HepG2 (cell line): ENCODE measurements at regions not wholly inside any gene's neighbourhood (a gene's known extent, or its start where the extent isn't known, plus 50 kb on each side); places are given as distances from the start of the nearest gene placed in this dataset.

Experiments
- ATAC-seq: fragments of 200-7000 bp; cut with Tn5 transposase; 3 replicates; pipeline ENCODE4 v1.9.1; 2020; ENCODE audit warnings: mild to moderate bottlenecking, moderate library complexity
- BruUV-seq: library from RNA; stranded (reverse); fragments of 400-500 nt; replicated peaks from 2 replicates; lab custom pipeline; 2021; lab: Mats Ljungman, UMichigan
- CTCF ChIA-PET: fragments of 300-600 bp; formaldehyde crosslinking; extraction: SDS; loops from one replicate; lab custom pipeline; 2021; ENCODE audit warnings: low total read pairs, inconsistent platforms, low intra/inter-chr PET ratio; lab: Yijun Ruan, JAX
- POLR2A ChIA-PET: fragments of 350-600 bp; sonication (Branson Sonifier 250); formaldehyde crosslinking; loops from one replicate; lab custom pipeline; 2020; ENCODE audit warnings: antibody characterized with exemption, inconsistent platforms; lab: Yijun Ruan, JAX
- DNase-seq: peaks from one replicate; pipeline ENCODE4 v3.0.0-alpha.2; 2015; ENCODE audit warnings: low spot score
- FAIRE-seq: peaks from 3 replicates; lab custom pipeline; 2011; peaks lifted over from hg19 to GRCh38; lab: Jason Lieb, UNC
- H2AFZ ChIP-seq: one replicate; pipeline ENCODE4 v1.6.1; 2011; ENCODE audit warnings: low read length, inconsistent platforms
- H3K27ac ChIP-seq: fragments of 300-600 bp; 3 replicates; pipeline ENCODE4 v1.8.0; 2011; ENCODE audit warnings: mixed run types, mild to moderate bottlenecking, mixed read lengths, low read length, inconsistent platforms; ENCODE audit not compliant: insufficient read depth; ENCODE audit errors: extremely low read length
- H3K27me3 ChIP-seq, 2 experiments: fragments of 200-600 bp in 1 of 2; 2 replicates in 1 of 2; 3 replicates in 1 of 2; pipeline versions ENCODE4 v1.6.0 to v1.8.0; 2011; ENCODE audit warnings: low read length in 2 of 2, mild to moderate bottlenecking in 2 of 2, moderate library complexity in 2 of 2, inconsistent platforms in 1 of 2; ENCODE audit not compliant: insufficient read depth in 2 of 2, control insufficient read depth in 1 of 2
- H3K36me3 ChIP-seq, 2 experiments: fragments of 200-600 bp in 1 of 2; replicated peaks in 1 of 2; 2 replicates in 1 of 2; 3 replicates in 1 of 2; pipeline versions ENCODE4 v1.5.1 to v1.8.0; 2011; ENCODE audit warnings: low read length in 2 of 2, inconsistent platforms in 1 of 2; ENCODE audit not compliant: insufficient read depth in 2 of 2, control insufficient read depth in 1 of 2
- H3K4me1 ChIP-seq: 2 replicates; pipeline ENCODE4 v1.5.1; 2012; ENCODE audit warnings: low read length, inconsistent platforms; ENCODE audit not compliant: insufficient read depth
- H3K4me2 ChIP-seq: 2 replicates; pipeline ENCODE4 v1.6.0; 2011; ENCODE audit warnings: low read depth, low read length, inconsistent platforms
- H3K4me3 ChIP-seq, 3 experiments: fragments of 200-600 bp in 1 of 3; sonication (generic), shearing (Covaris generic) in 1 of 3; replicated peaks in 1 of 3; 2 replicates each; pipeline ENCODE4 v1.5.1; 2011 to 2016; ENCODE audit warnings: low read length in 3 of 3, inconsistent platforms in 2 of 3, low read depth in 2 of 3, mild to moderate bottlenecking in 2 of 3, control low read depth in 1 of 3, mixed read lengths in 1 of 3; ENCODE audit not compliant: insufficient read depth in 1 of 3
- H3K79me2 ChIP-seq: one replicate; pipeline ENCODE4 v1.6.1; 2011; ENCODE audit warnings: low read length, inconsistent platforms; ENCODE audit not compliant: insufficient read depth
- H3K9ac ChIP-seq: 2 replicates; pipeline ENCODE4 v1.6.0; 2011; ENCODE audit warnings: mild to moderate bottlenecking, low read depth, low read length, inconsistent platforms; ENCODE audit not compliant: insufficient read depth
- H3K9me3 ChIP-seq: 2 replicates; pipeline ENCODE4 v1.5.1; 2012; ENCODE audit warnings: mild to moderate bottlenecking, low read length
- H4K20me1 ChIP-seq: 2 replicates; pipeline ENCODE4 v1.6.0; 2011; ENCODE audit warnings: inconsistent platforms, mild to moderate bottlenecking, low read length, moderate library complexity; ENCODE audit not compliant: insufficient read depth
- DNMT3B ChIP-seq: conservative IDR thresholded peaks from 2 replicates; pipeline ENCODE4 v1.6.1; 2016; ENCODE audit warnings: missing biosample characterization, control low read depth
- FOSL1 ChIP-seq: sonication (generic); formaldehyde crosslinking; IDR thresholded peaks from 2 replicates; pipeline ENCODE4 v1.9.0; 2021; ENCODE audit warnings: missing genetic modification reagents, borderline replicate concordance
- HNRNPK ChIP-seq: fragments of 200-400 bp; formaldehyde crosslinking; IDR thresholded peaks from 2 replicates; pipeline ENCODE4 v1.6.1; 2018; ENCODE audit warnings: low read length, low read depth, moderate library complexity, mild to moderate bottlenecking; ENCODE audit not compliant: poor library complexity, severe bottlenecking
- IKZF5 ChIP-seq: IDR thresholded peaks from 2 replicates; pipeline ENCODE4 v1.6.1; 2018; ENCODE audit warnings: missing genetic modification reagents, mild to moderate bottlenecking, missing compliant biosample characterization
- KLF12 ChIP-seq: sonication (generic); formaldehyde crosslinking; IDR thresholded peaks from 2 replicates; pipeline ENCODE4 v1.4.0; 2020; ENCODE audit warnings: missing genetic modification reagents, borderline replicate concordance
- PAWR ChIP-seq: sonication (generic); formaldehyde crosslinking; IDR thresholded peaks from 2 replicates; pipeline ENCODE4 v1.4.0; 2020; ENCODE audit warnings: missing genetic modification reagents, mild to moderate bottlenecking, borderline replicate concordance
- PRDM15 ChIP-seq: sonication (generic); formaldehyde crosslinking; IDR thresholded peaks from 2 replicates; pipeline ENCODE4 v1.4.0; 2020; ENCODE audit warnings: missing genetic modification reagents
- STAT6 ChIP-seq: sonication (generic); formaldehyde crosslinking; IDR thresholded peaks from 2 replicates; pipeline ENCODE4 v1.4.0; 2020; ENCODE audit warnings: missing genetic modification reagents, mild to moderate bottlenecking, borderline replicate concordance
- ZC3H4 ChIP-seq: sonication (generic); formaldehyde crosslinking; IDR thresholded peaks from 2 replicates; pipeline ENCODE4 v1.4.0; 2020; ENCODE audit warnings: missing genetic modification reagents, borderline replicate concordance
- ZNF543 ChIP-seq: sonication (generic); formaldehyde crosslinking; IDR thresholded peaks from 2 replicates; pipeline ENCODE4 v1.4.0; 2020; ENCODE audit warnings: mild to moderate bottlenecking, missing genetic modification reagents
- ZNF609 ChIP-seq: sonication (generic); formaldehyde crosslinking; IDR thresholded peaks from 2 replicates; pipeline ENCODE4 v1.4.0; 2020; ENCODE audit warnings: mild to moderate bottlenecking, missing genetic modification reagents, borderline replicate concordance
- ZNF775 ChIP-seq: sonication (generic); formaldehyde crosslinking; IDR thresholded peaks from 2 replicates; pipeline ENCODE4 v1.4.0; 2020; ENCODE audit warnings: missing genetic modification reagents, mild to moderate bottlenecking, moderate library complexity, borderline replicate concordance
- WGBS: methylation state at CpG from one replicate; pipeline ENCODE4 v1.1.6; 2017; ENCODE audit warnings: low lambda C conversion rate; 5-methylcytosine and 5-hydroxymethylcytosine counted together
- in situ Hi-C: cut with HindIII; loops from 2 replicates; pipeline ENCODE4 v1.10.0; 2017; ENCODE audit warnings: low pct_unique_long_range_greater_than_20kb; ENCODE audit not compliant: extremely low pct_ligation_motif_present
- intact Hi-C: fragments of 100-400 bp; cut with micrococcal nuclease; formaldehyde crosslinking; loops from one replicate; pipeline ENCODE4 v1.10.0; 2022; ENCODE audit not compliant: unreplicated experiment

- H3K4me3 ChIP-seq, result no peak overlapping the region
- no peaks in the 10 kb centered on the region for H3K79me2 ChIP-seq
- intact Hi-C loops (no loop called here), in situ Hi-C loops (no loop called here)
- ChIA-PET CTCF (no interaction called here), POLR2A (no interaction called here)
- ATAC-seq, result no peak
- no peak for FAIRE-seq
- no peak for DNase-seq
- 0% methylated on average over 2 of the region's 2 CpGs for WGBS
- H3K36me3 ChIP-seq, result no peaks in the 10 kb centered on the region
- no peaks in the 10 kb centered on the region for H4K20me1 ChIP-seq
- no peak overlapping the region for H3K9ac ChIP-seq
- BruUV-seq, result no TSS peak
- H3K9me3 ChIP-seq, result no peaks in the 10 kb centered on the region
- H3K27ac ChIP-seq, result no peak overlapping the region
- no peaks in the 10 kb centered on the region for H3K27me3 ChIP-seq
- no peak overlapping the region for H3K4me2 ChIP-seq
- H3K4me1 ChIP-seq, result no peaks in the 10 kb centered on the region
- H2AFZ ChIP-seq, result no peak overlapping the region
- no peak for TF ChIP-seq STAT6 (CRISPR knock-in tag)
- TF ChIP-seq DNMT3B (CRISPR knock-in tag), result no peak
- no peak for TF ChIP-seq ZNF609 (CRISPR knock-in tag)
- no peak for TF ChIP-seq ZNF775 (CRISPR knock-in tag)
- TF ChIP-seq PRDM15 (CRISPR knock-in tag), result no peak
- TF ChIP-seq HNRNPK, result no peak
- no peak for TF ChIP-seq FOSL1 (CRISPR knock-in tag)
- TF ChIP-seq KLF12, result no peak
- TF ChIP-seq ZNF543, result no peak
- no peak for TF ChIP-seq ZC3H4 (CRISPR knock-in tag)
- no peak for TF ChIP-seq IKZF5 (CRISPR knock-in tag)
- TF ChIP-seq PAWR, result no peak
Measured at GRCh38 chr5:105963696-105964255, 1707.0 kb downstream of the EFNA5 start.
